WTC11 (cell line): ENCODE measurements at regions not wholly inside any gene's neighbourhood (a gene's known extent, or its start where the extent isn't known, plus 50 kb on each side); places are given as distances from the start of the nearest gene placed in this dataset.

Experiments
- ATAC-seq: fragments of 200-7000 bp; cut with Tn5 transposase; 2 replicates; pipeline ENCODE4 v1.10.0; 2021; ENCODE audit warnings: mild to moderate bottlenecking, moderate library complexity
- CTCF ChIA-PET: fragments of 300-600 bp; sonication (Branson Sonifier 250); formaldehyde crosslinking; loops from one replicate; lab custom pipeline; 2021; ENCODE audit warnings: antibody characterized with exemption; lab: Charles Lee
- POLR2A ChIA-PET: fragments of 350-600 bp; sonication (Branson Sonifier 250); formaldehyde crosslinking; loops from one replicate; lab custom pipeline; 2021; ENCODE audit warnings: antibody characterized with exemption; lab: Charles Lee
- DNase-seq: peaks from one replicate; pipeline ENCODE4 v3.0.0; 2021; ENCODE audit warnings: low spot score
- H3K27ac Mint-ChIP-seq: 2 replicates; pipeline ENCODE4 v1.8.0; 2021; ENCODE audit warnings: mixed read lengths
- H3K27me3 Mint-ChIP-seq: 2 replicates; pipeline ENCODE4 v1.8.0; 2021; ENCODE audit warnings: low read depth, mild to moderate bottlenecking, moderate library complexity, mixed read lengths
- H3K36me3 Mint-ChIP-seq: 2 replicates; pipeline ENCODE4 v1.8.0; 2021; ENCODE audit warnings: mixed read lengths
- H3K4me1 Mint-ChIP-seq: 2 replicates; pipeline ENCODE4 v1.8.0; 2022; ENCODE audit warnings: mixed read lengths
- H3K4me3 Mint-ChIP-seq: 2 replicates; pipeline ENCODE4 v1.8.0; 2021; ENCODE audit warnings: mild to moderate bottlenecking, moderate library complexity, mixed read lengths
- H3K9me3 Mint-ChIP-seq: 2 replicates; pipeline ENCODE4 v1.8.0; 2021; ENCODE audit warnings: mixed read lengths
- ETV6 ChIP-seq: sonication (generic); formaldehyde crosslinking; IDR thresholded peaks from 2 replicates; pipeline ENCODE4 v1.8.1; 2022; ENCODE audit warnings: mild to moderate bottlenecking, missing genetic modification reagents
- GABPB1 ChIP-seq: sonication (generic); formaldehyde crosslinking; IDR thresholded peaks from 2 replicates; pipeline ENCODE4 v1.8.1; 2023; ENCODE audit warnings: mild to moderate bottlenecking, missing genetic modification reagents
- GRHL2 ChIP-seq: fragments of 250-450 bp; sonication (Bioruptor Pico); IDR thresholded peaks from 2 replicates; pipeline ENCODE4 v1.8.0; 2022; ENCODE audit warnings: mild to moderate bottlenecking, moderate library complexity; ENCODE audit not compliant: insufficient replicate concordance, severe bottlenecking
- JAZF1 ChIP-seq: fragments of 250-450 bp; sonication (Bioruptor Pico); IDR thresholded peaks from 2 replicates; pipeline ENCODE4 v1.9.0; 2021; ENCODE audit warnings: moderate library complexity, mild to moderate bottlenecking, inconsistent platforms
- JUN ChIP-seq: sonication (generic); formaldehyde crosslinking; IDR thresholded peaks from 2 replicates; pipeline ENCODE4 v1.8.0; 2023; ENCODE audit warnings: mild to moderate bottlenecking, missing genetic modification reagents
- MXD4 ChIP-seq: fragments of 250-450 bp; sonication (Bioruptor Pico); IDR thresholded peaks from 2 replicates; pipeline ENCODE4 v1.8.0; 2021; ENCODE audit warnings: mild to moderate bottlenecking, moderate library complexity, borderline replicate concordance
- NR2C2 ChIP-seq: sonication (generic); formaldehyde crosslinking; IDR thresholded peaks from 2 replicates; pipeline ENCODE4 v1.8.0; 2022; ENCODE audit warnings: mild to moderate bottlenecking, missing genetic modification reagents
- PRDM15 ChIP-seq: sonication (generic); formaldehyde crosslinking; IDR thresholded peaks from 2 replicates; pipeline ENCODE4 v1.8.0; 2022; ENCODE audit warnings: missing genetic modification reagents
- SOX15 ChIP-seq: fragments of 250-450 bp; sonication (Bioruptor Pico); IDR thresholded peaks from 2 replicates; pipeline ENCODE4 v1.9.0; 2021; ENCODE audit warnings: mild to moderate bottlenecking
- SP1 ChIP-seq: sonication (generic); formaldehyde crosslinking; conservative IDR thresholded peaks from 2 replicates; pipeline ENCODE4 v1.8.1; 2022; ENCODE audit warnings: missing genetic modification reagents
- STAT6 ChIP-seq: sonication (generic); formaldehyde crosslinking; conservative IDR thresholded peaks from 2 replicates; pipeline ENCODE4 v1.8.1; 2023; ENCODE audit warnings: mild to moderate bottlenecking, low read depth, missing genetic modification reagents, moderate library complexity
- ZMAT4 ChIP-seq: fragments of 250-450 bp; sonication (Bioruptor Pico); IDR thresholded peaks from 2 replicates; pipeline ENCODE4 v1.9.0; 2021; ENCODE audit warnings: mild to moderate bottlenecking
- ZNF121 ChIP-seq: sonication (generic); formaldehyde crosslinking; IDR thresholded peaks from 2 replicates; pipeline ENCODE4 v1.8.0; 2023; ENCODE audit warnings: missing genetic modification reagents
- ZNF281 ChIP-seq: sonication (generic); formaldehyde crosslinking; IDR thresholded peaks from 2 replicates; pipeline ENCODE4 v1.8.0; 2023; ENCODE audit warnings: mild to moderate bottlenecking, missing genetic modification reagents
- ZNF671 ChIP-seq: fragments of 250-450 bp; sonication (Bioruptor Pico); IDR thresholded peaks from 2 replicates; pipeline ENCODE4 v1.8.0; 2021; ENCODE audit warnings: mild to moderate bottlenecking
- TF ChIP-seq, protein P1 (sequence below): sonication (generic); formaldehyde crosslinking; IDR thresholded peaks from 2 replicates; pipeline ENCODE4 v1.8.1; 2023; ENCODE audit warnings: mild to moderate bottlenecking, moderate library complexity, missing genetic modification reagents
- TF ChIP-seq, protein P2 (sequence below): fragments of 200-600 bp; IDR thresholded peaks from 2 replicates; pipeline ENCODE4 v1.8.0; 2022; ENCODE audit warnings: antibody characterized with exemption
- TF ChIP-seq, protein P3 (sequence below): fragments of 250-450 bp; sonication (Bioruptor Pico); conservative IDR thresholded peaks from 2 replicates; pipeline ENCODE4 v1.9.0; 2021; ENCODE audit warnings: mild to moderate bottlenecking

GRCh38 chr4:13963601-13964000 lies 336.1 kb upstream of the BOD1L1 start (continued):
- TF ChIP-seq, protein P1, sequence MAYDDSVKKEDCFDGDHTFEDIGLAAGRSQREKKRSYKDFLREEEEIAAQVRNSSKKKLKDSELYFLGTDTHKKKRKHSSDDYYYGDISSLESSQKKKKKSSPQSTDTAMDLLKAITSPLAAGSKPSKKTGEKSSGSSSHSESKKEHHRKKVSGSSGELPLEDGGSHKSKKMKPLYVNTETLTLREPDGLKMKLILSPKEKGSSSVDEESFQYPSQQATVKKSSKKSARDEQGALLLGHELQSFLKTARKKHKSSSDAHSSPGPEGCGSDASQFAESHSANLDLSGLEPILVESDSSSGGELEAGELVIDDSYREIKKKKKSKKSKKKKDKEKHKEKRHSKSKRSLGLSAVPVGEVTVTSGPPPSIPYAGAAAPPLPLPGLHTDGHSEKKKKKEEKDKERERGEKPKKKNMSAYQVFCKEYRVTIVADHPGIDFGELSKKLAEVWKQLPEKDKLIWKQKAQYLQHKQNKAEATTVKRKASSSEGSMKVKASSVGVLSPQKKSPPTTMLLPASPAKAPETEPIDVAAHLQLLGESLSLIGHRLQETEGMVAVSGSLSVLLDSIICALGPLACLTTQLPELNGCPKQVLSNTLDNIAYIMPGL (CRISPR knock-in tag) = no peak
- TF ChIP-seq GRHL2 = no peak

GRCh38 chr4:13966231-13967195 lies 339.0 kb upstream of the BOD1L1 start:
- H3K4me1 Mint-ChIP-seq = peaks cover 15% of the 10 kb centered on the region
- no peak overlapping the region for H3K27ac Mint-ChIP-seq
- CTCF ChIA-PET = interaction anchor here (1.1 kb wide), 1 partner anchor 312 kb away, joined by 6 read pairs; no protein-coding TSS in a partner anchor
- no peak overlapping the region for H3K4me3 Mint-ChIP-seq
- H3K36me3 Mint-ChIP-seq = no peaks in the 10 kb centered on the region
- ATAC-seq (peak; percentile 60), DNase-seq (peak; percentile 19)
- H3K27me3 Mint-ChIP-seq = no peaks in the 10 kb centered on the region
- POLR2A ChIA-PET = no interaction called here
- no peaks in the 10 kb centered on the region for H3K9me3 Mint-ChIP-seq
- TF ChIP-seq JUN (CRISPR knock-in tag) = no peak
- no peak for TF ChIP-seq ZMAT4 (CRISPR knock-in tag)
- TF ChIP-seq, protein P2, sequence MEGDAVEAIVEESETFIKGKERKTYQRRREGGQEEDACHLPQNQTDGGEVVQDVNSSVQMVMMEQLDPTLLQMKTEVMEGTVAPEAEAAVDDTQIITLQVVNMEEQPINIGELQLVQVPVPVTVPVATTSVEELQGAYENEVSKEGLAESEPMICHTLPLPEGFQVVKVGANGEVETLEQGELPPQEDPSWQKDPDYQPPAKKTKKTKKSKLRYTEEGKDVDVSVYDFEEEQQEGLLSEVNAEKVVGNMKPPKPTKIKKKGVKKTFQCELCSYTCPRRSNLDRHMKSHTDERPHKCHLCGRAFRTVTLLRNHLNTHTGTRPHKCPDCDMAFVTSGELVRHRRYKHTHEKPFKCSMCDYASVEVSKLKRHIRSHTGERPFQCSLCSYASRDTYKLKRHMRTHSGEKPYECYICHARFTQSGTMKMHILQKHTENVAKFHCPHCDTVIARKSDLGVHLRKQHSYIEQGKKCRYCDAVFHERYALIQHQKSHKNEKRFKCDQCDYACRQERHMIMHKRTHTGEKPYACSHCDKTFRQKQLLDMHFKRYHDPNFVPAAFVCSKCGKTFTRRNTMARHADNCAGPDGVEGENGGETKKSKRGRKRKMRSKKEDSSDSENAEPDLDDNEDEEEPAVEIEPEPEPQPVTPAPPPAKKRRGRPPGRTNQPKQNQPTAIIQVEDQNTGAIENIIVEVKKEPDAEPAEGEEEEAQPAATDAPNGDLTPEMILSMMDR = no peak
- no peak for TF ChIP-seq MXD4
- TF ChIP-seq ZNF671 (CRISPR knock-in tag) = no peak
- no peak for TF ChIP-seq ETV6 (CRISPR knock-in tag)
- no peak for TF ChIP-seq PRDM15
- TF ChIP-seq ZNF121 (CRISPR knock-in tag) = no peak
- TF ChIP-seq SP1 (CRISPR knock-in tag) = no peak
- no peak for TF ChIP-seq JAZF1
- TF ChIP-seq, protein P3, sequence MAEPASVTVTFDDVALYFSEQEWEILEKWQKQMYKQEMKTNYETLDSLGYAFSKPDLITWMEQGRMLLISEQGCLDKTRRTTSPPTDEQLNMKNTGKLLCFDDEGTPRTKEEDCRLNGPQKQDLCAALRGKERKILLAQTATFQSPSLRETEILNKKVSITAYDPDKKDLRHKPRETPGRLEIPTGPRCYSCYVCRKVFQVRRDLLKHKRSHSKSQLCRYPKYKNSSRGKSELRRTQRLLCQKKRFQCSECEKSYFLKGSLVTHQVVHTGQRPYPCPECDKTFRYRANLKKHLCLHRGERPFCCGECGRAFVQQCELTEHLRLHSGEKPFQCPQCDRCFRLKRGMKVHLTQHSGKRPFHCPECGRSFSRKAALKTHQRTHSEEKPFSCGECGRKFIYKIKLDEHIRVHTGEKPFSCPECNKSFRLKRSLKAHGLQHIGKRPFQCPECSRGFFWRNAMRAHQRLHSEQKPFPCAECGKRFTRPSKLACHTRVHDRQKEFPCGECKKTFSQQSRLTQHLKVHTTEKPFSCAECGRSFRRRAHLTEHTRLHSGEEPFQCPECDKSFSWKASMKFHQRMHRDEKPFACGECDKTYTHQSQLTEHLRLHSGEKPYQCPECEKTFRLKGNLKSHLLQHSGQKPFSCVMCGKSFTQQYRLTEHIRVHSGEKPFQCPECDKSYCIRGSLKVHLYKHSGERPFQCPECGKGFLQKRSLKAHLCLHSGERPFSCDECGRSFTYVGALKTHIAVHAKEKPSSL (CRISPR knock-in tag) = no peak
- TF ChIP-seq NR2C2 (CRISPR knock-in tag) = no peak
- TF ChIP-seq GABPB1 = no peak
- TF ChIP-seq SOX15 (CRISPR knock-in tag) = no peak
- no peak for TF ChIP-seq STAT6 (CRISPR knock-in tag)
- TF ChIP-seq ZNF281 = no peak
